Kidney (tissue), 13 donors: ENCODE measurements at regions not wholly inside any gene's neighbourhood (a gene's known extent, or its start where the extent isn't known, plus 50 kb on each side); places are given as distances from the start of the nearest gene placed in this dataset.

Source experiments
- DNase-seq, 5 donors: peaks; one replicate each; pipeline ENCODE4 v3.0.0-alpha.2; 2013 to 2020
- FAIRE-seq: peaks from 2 replicates; lab custom pipeline; 2012; peaks lifted over from hg19 to GRCh38; lab: Jason Lieb, UNC
- H3K27ac ChIP-seq, 2 donors: one replicate each; pipeline ENCODE4 v1.7.0; 2013; ENCODE audit warnings: low read depth in 2 of 2, low read length in 2 of 2, inconsistent platforms in 1 of 2
- H3K27me3 ChIP-seq: one replicate; pipeline ENCODE4 v1.7.1; 2013; ENCODE audit warnings: low read length, inconsistent platforms; ENCODE audit not compliant: control insufficient read depth, insufficient read depth
- H3K36me3 ChIP-seq, 3 donors: one replicate each; pipeline versions ENCODE4 v1.7.0 to v1.7.1; 2013; ENCODE audit warnings: low read length in 3 of 3, control low read depth in 1 of 3, inconsistent platforms in 1 of 3; ENCODE audit not compliant: insufficient read depth in 3 of 3, control insufficient read depth in 2 of 3
- H3K4me1 ChIP-seq, 3 donors: one replicate each; pipeline versions ENCODE4 v1.7.0 to v1.7.1; 2013; ENCODE audit warnings: low read length in 3 of 3, inconsistent platforms in 1 of 3, low read depth in 1 of 3; ENCODE audit not compliant: control insufficient read depth in 2 of 3, insufficient read depth in 2 of 3
- H3K4me3 ChIP-seq, 3 donors: one replicate each; pipeline versions ENCODE4 v1.7.0 to v1.8.1; 2013; ENCODE audit warnings: low read length in 3 of 3, control low read depth in 1 of 3, inconsistent platforms in 1 of 3
- H3K9ac ChIP-seq, 3 donors: one replicate each; pipeline versions ENCODE4 v1.7.0 to v1.7.1; 2013; ENCODE audit warnings: low read length in 3 of 3, control low read depth in 1 of 3, inconsistent platforms in 1 of 3
- H3K9me3 ChIP-seq, 3 donors: one replicate each; pipeline versions ENCODE4 v1.7.0 to v1.7.1; 2013; ENCODE audit warnings: low read length in 3 of 3, control low read depth in 1 of 3, inconsistent platforms in 1 of 3; ENCODE audit not compliant: control insufficient read depth in 2 of 3, insufficient read depth in 1 of 3
- intact Hi-C: fragments of 100-400 bp; cut with DNase I; formaldehyde crosslinking; loops from one replicate; pipeline ENCODE4 v1.11.1; 2022
- TF ChIP-seq, protein P1 (sequence below): IDR thresholded peaks from 3 replicates; pipeline ENCODE4 v1.5.1; 2012; ENCODE audit warnings: mild to moderate bottlenecking, moderate library complexity, borderline replicate concordance; ENCODE audit not compliant: insufficient read depth; ENCODE audit errors: extremely low read depth
- donor health status: control.
- donor health status: control.
- donor health status: control.
- donor health status: control.
- donor health status: control.
- donor health status: DM: yes; HTN: yes; CAD: no.
- donor health status: Normal renal cell carcinoma (clear cell type).

- FAIRE-seq: no peak
- Histone ChIP-seq H3K9me3 (no peaks in the 10 kb centered on the region), H3K4me1 (no peaks in the 10 kb centered on the region), H3K4me3 (no peak overlapping the region), H3K9ac (no peak overlapping the region), H3K27me3 (no peaks in the 10 kb centered on the region), H3K27ac (no peak overlapping the region), H3K36me3 (no peaks in the 10 kb centered on the region)
- no peak for DNase-seq
- intact Hi-C loops: no loop called here
- TF ChIP-seq, protein P1, sequence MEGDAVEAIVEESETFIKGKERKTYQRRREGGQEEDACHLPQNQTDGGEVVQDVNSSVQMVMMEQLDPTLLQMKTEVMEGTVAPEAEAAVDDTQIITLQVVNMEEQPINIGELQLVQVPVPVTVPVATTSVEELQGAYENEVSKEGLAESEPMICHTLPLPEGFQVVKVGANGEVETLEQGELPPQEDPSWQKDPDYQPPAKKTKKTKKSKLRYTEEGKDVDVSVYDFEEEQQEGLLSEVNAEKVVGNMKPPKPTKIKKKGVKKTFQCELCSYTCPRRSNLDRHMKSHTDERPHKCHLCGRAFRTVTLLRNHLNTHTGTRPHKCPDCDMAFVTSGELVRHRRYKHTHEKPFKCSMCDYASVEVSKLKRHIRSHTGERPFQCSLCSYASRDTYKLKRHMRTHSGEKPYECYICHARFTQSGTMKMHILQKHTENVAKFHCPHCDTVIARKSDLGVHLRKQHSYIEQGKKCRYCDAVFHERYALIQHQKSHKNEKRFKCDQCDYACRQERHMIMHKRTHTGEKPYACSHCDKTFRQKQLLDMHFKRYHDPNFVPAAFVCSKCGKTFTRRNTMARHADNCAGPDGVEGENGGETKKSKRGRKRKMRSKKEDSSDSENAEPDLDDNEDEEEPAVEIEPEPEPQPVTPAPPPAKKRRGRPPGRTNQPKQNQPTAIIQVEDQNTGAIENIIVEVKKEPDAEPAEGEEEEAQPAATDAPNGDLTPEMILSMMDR: no peak
These were observed 346.6 kb downstream of the PABPC4L start for GRCh38 chr4:133855001-133855400.

DNA sequence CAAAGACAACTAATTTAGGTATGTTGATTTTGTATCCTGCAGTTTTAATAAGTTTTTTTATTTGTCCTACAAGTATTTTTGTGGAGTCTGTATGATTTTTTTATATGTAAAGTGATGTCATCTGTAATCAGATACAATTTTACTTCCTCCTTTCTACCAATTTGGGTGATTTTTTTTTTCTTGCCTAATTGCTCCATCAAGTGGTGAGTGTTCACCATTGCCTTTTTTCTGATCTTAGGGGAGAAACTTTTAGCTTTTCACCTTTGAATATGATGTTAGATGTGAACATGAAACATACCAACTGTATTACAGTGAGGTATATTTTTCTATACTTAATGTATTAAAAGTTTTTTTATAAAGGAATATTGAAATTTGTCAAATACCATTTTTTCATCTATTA is 362.3 kb downstream of the PABPC4L start:
- no peak overlapping the region for H3K9ac ChIP-seq

GRCh38 chr4:133823177-133823576 is 378.4 kb downstream of the PABPC4L start:
- no peaks in the 10 kb centered on the region for H3K9me3 ChIP-seq
- H3K27ac ChIP-seq: no peak overlapping the region
- intact Hi-C loops: no loop called here
- no peaks in the 10 kb centered on the region for H3K4me1 ChIP-seq
- no peaks in the 10 kb centered on the region for H3K27me3 ChIP-seq
- H3K4me3 ChIP-seq: no peak overlapping the region
- TF ChIP-seq, protein P1: no peak
- no peaks in the 10 kb centered on the region for H3K36me3 ChIP-seq
- no peak overlapping the region for H3K9ac ChIP-seq
- DNase-seq (no peak), FAIRE-seq (no peak)

More for the DNA sequence above, 362.3 kb downstream of the PABPC4L start:
- Histone ChIP-seq H3K9me3 (peaks cover 0 to 14% (median 0%) of the 10 kb centered on the region in 3 donors), H3K27me3 (no peaks in the 10 kb centered on the region), H3K27ac (no peak overlapping the region), H3K4me3 (no peak overlapping the region), H3K36me3 (no peaks in the 10 kb centered on the region), H3K4me1 (no peaks in the 10 kb centered on the region)
- intact Hi-C loops: no loop called here
- DNase-seq (no peak), FAIRE-seq (no peak)
- TF ChIP-seq, protein P1: no peak

GRCh38 chr4:133812954-133813353 is 388.6 kb downstream of the PABPC4L start:
- DNase-seq: no peak
- H3K4me3 ChIP-seq: no peak overlapping the region
- intact Hi-C loops: no loop called here
- TF ChIP-seq, protein P1: no peak
- no peaks in the 10 kb centered on the region for H3K4me1 ChIP-seq
- H3K27me3 ChIP-seq: no peaks in the 10 kb centered on the region
- H3K27ac ChIP-seq: no peak overlapping the region
- no peak overlapping the region for H3K9ac ChIP-seq
- peaks cover 0 to 10% (median 0%) of the 10 kb centered on the region in 3 donors for H3K9me3 ChIP-seq
- H3K36me3 ChIP-seq: no peaks in the 10 kb centered on the region
- FAIRE-seq: no peak
